ENCODE measurements at regions not wholly inside any gene's neighbourhood (a gene's known extent, or its start where the extent isn't known, plus 50 kb on each side); places are given as distances from the start of the nearest gene placed in this dataset.
"Not testable (repeated sequence)": the region's sequence is repeated elsewhere in the genome, so short reads cannot be mapped to it uniquely, and the experiment has no call there.

DNA sequence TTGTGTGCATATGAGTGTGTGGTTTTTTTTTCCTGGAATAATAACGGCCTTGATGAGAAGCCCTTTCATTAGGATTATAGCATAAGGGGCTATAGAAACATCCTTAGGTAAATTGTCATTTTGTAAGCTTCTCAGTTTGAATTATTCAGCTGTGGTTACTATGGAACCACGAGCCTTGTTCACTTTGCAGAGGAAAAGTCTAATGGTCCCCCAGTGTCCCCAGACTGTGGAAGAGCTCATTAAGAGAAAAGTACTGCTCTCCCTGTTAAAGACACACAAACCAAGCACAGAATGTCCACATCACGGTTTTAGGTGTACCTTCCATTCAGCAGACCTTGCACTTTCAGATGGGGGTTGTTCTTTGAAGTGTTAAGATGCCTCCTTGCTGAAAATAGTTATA, 199.3 kb upstream of the DEPDC1 start:
- ATAC-seq (no peak), DNase-seq (no peak)
- CTCF ChIA-PET: no interaction called here
- POLR2A ChIA-PET: no interaction called here
- H3K36me3 Mint-ChIP-seq (ENCODE audit: low read depth): no peaks in the 10 kb centered on the region
- no peaks in the 10 kb centered on the region for H3K4me1 Mint-ChIP-seq (ENCODE audit: low read depth)
- H3K27ac Mint-ChIP-seq: no peak overlapping the region
- no peaks in the 10 kb centered on the region for H3K9me3 Mint-ChIP-seq (ENCODE audit: insufficient read depth)
- no peaks in the 10 kb centered on the region for H3K27me3 Mint-ChIP-seq (ENCODE audit: low read depth)
- no peak overlapping the region for H3K4me3 Mint-ChIP-seq

DNA sequence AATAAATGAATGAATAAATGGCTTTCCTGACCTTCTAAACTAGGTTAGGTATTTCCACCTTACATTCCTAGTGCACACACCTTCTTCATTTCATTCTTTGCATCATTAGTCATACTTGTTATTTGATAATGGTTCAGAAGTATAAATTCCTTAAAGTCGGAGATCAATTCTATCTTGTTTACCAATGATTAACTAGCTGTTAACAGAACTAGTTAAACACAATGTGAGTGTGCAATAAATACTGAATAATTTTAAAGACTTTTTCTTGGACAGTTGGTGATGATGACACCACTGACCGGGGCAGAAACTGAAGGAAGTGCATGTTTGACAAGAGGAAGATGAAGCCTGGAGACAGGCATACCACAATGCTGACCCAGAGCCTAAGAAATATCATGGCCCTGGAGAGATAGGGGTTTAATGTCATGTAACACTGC, 207.1 kb upstream of the DEPDC1 start:
- H3K4me1 Mint-ChIP-seq (ENCODE audit: low read depth): no peaks in the 10 kb centered on the region
- no peaks in the 10 kb centered on the region for H3K36me3 Mint-ChIP-seq (ENCODE audit: low read depth)
- peaks cover 5% of the 10 kb centered on the region for H3K9me3 Mint-ChIP-seq (ENCODE audit: insufficient read depth)
- CTCF ChIA-PET: no interaction called here
- no peaks in the 10 kb centered on the region for H3K27me3 Mint-ChIP-seq (ENCODE audit: low read depth)
- POLR2A ChIA-PET: no interaction called here
- H3K27ac Mint-ChIP-seq: no peak overlapping the region
- H3K4me3 Mint-ChIP-seq: no peak overlapping the region
- no peak for DNase-seq
- no peak for ATAC-seq

DNA sequence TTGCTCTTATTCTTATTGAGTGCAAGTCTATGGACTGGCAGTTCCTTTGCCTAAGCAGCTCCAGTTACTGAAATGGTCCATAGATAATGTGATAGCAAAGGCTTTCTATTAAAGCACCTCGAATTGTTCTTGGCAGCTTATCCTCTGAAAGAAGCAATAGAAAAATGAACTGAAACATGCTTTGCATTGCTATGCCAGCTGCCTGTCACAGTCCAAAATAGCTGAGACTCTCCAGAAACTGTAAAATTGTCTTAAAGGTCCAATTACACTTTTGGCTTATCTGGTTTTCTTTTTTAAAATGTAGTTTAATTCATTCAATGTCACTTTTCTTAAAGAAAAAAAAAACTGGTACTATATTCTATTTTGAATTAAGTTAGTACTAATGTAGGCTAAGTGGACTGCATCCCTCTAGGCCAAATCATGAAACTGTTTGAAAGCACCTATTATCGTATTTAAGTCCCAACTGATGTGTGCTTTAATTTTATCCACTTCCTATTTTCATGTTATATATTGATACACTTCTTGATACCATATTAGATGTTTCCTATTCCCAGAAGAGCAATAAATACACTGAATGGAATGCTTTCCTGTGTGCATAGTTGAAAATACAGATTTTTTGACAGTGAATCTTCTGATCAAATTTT, 208.0 kb upstream of the DEPDC1 start:
- H3K36me3 Mint-ChIP-seq (ENCODE audit: low read depth): no peaks in the 10 kb centered on the region
- DNase-seq: no peak
- no peak overlapping the region for H3K4me3 Mint-ChIP-seq
- ChIA-PET POLR2A (no interaction called here), CTCF (no interaction called here)
- H3K27me3 Mint-ChIP-seq (ENCODE audit: low read depth): no peaks in the 10 kb centered on the region
- H3K27ac Mint-ChIP-seq: no peak overlapping the region
- peaks cover 10% of the 10 kb centered on the region for H3K9me3 Mint-ChIP-seq (ENCODE audit: insufficient read depth)
- no peaks in the 10 kb centered on the region for H3K4me1 Mint-ChIP-seq (ENCODE audit: low read depth)
- no peak for ATAC-seq

DNA sequence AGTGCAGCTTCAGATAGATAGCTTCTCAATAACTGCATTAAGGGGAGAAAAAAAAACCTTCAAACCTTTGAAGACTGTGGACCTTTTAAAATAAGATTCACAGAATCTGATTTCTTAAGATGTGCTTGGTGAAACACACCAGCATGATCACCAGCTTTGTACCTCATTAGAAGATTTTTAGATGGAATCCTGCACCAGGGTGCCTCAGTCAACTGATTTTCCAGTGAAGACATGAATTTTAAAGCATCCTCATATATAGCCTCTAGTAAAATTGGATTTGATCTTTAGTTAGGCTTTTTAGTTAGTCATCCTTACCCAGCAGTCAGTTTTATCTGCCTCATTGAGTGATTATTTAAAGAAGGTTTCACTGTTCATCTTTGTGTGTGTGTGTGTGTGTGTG, 208.6 kb upstream of the DEPDC1 start:
- Mint-ChIP-seq H3K4me1 (ENCODE audit: low read depth) (no peaks in the 10 kb centered on the region), H3K4me3 (no peak overlapping the region), H3K9me3 (ENCODE audit: insufficient read depth) (peaks cover 10% of the 10 kb centered on the region), H3K36me3 (ENCODE audit: low read depth) (no peaks in the 10 kb centered on the region), H3K27ac (no peak overlapping the region), H3K27me3 (ENCODE audit: low read depth) (no peaks in the 10 kb centered on the region)
- ATAC-seq (no peak), DNase-seq (no peak)
- ChIA-PET CTCF (no interaction called here), POLR2A (no interaction called here)

DNA sequence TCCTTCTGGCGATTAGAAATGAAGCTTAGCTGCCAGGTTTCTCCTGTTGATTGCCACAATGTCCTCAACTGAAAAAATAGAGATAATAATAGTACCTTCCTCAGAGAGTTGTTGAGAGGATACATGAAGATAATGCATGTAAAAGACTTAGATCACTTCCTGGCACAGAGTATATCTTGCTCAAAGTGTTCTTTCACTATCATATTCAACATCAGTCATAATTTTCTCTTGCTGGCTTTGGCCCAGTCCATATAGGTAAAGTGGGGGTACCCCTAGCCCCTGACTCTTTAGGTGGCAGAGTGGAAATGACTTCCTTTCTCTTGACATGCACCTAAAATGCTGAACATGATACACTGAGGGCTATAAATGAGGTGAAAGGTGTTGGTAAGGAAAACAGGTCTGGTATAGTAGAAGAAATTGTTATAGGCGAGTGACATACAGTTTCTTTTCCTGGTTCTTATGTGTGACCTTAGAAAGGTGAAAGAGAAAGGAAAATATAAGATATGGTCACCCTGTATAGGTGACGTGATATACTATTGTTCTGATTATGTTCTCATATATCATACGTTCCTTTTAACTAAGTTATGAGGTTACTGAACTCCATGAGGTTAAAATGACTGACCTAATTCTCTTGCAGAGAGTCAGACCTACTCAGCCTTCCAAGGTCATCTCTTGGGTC, 209.9 kb upstream of the DEPDC1 start:
- no peak overlapping the region for H3K27ac Mint-ChIP-seq
- no peaks in the 10 kb centered on the region for H3K36me3 Mint-ChIP-seq (ENCODE audit: low read depth)
- ChIA-PET POLR2A (no interaction called here), CTCF (no interaction called here)
- DNase-seq (no peak), ATAC-seq (no peak)
- no peaks in the 10 kb centered on the region for H3K4me1 Mint-ChIP-seq (ENCODE audit: low read depth)
- H3K27me3 Mint-ChIP-seq (ENCODE audit: low read depth): no peaks in the 10 kb centered on the region
- H3K4me3 Mint-ChIP-seq: no peak overlapping the region
- peaks cover 10% of the 10 kb centered on the region for H3K9me3 Mint-ChIP-seq (ENCODE audit: insufficient read depth)

DNA sequence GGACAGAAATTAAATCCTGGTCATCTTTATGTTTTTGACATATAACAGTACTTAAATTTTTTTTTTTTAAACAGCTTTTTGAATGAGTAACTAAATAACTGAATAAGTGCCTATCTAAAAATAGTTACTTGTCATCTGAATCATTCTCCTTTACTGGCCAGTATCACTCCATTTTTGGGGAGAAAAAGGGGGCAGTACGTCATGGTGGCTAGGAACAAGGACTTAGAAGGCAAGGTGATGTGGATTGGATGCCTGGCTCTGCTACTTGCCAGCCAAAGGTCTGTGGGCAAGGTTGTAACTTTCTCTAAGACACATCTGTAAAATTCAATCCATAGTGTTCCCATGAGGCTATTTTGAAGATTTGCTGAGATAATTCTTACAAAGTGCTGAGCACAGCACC, 220.4 kb upstream of the DEPDC1 start:
- DNase-seq (no peak), ATAC-seq (no peak)
- Mint-ChIP-seq H3K9me3 (ENCODE audit: insufficient read depth) (no peaks in the 10 kb centered on the region), H3K27me3 (ENCODE audit: low read depth) (no peaks in the 10 kb centered on the region), H3K36me3 (ENCODE audit: low read depth) (no peaks in the 10 kb centered on the region), H3K27ac (no peak overlapping the region), H3K4me1 (ENCODE audit: low read depth) (no peaks in the 10 kb centered on the region), H3K4me3 (no peak overlapping the region)
- CTCF ChIA-PET: no interaction called here
- POLR2A ChIA-PET: no interaction called here

DNA sequence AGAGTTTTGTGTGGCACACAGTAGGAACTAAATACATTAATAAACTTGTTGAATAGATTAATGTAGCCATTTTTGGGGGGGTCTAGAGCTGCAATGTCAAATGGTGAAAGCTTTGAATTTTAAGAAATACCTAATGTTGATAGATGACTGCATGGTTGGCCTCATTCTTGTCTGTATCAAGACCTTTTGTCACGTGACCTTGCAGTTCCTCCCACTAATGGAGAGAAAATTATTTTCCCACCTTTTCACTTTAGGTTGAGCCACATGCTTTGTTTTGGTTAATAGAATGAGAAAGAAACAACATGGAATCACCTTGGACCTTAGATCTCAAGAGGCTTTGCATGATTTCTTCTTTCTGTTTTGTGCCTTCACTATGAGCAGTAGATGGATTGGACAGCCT, 223.6 kb upstream of the DEPDC1 start:
- CTCF ChIA-PET: no interaction called here
- no peaks in the 10 kb centered on the region for H3K9me3 Mint-ChIP-seq (ENCODE audit: insufficient read depth)
- POLR2A ChIA-PET: no interaction called here
- no peaks in the 10 kb centered on the region for H3K27me3 Mint-ChIP-seq (ENCODE audit: low read depth)
- DNase-seq: no peak
- H3K27ac Mint-ChIP-seq: no peak overlapping the region
- no peaks in the 10 kb centered on the region for H3K36me3 Mint-ChIP-seq (ENCODE audit: low read depth)
- no peak for ATAC-seq
- H3K4me1 Mint-ChIP-seq (ENCODE audit: low read depth): no peaks in the 10 kb centered on the region
- no peak overlapping the region for H3K4me3 Mint-ChIP-seq

DNA sequence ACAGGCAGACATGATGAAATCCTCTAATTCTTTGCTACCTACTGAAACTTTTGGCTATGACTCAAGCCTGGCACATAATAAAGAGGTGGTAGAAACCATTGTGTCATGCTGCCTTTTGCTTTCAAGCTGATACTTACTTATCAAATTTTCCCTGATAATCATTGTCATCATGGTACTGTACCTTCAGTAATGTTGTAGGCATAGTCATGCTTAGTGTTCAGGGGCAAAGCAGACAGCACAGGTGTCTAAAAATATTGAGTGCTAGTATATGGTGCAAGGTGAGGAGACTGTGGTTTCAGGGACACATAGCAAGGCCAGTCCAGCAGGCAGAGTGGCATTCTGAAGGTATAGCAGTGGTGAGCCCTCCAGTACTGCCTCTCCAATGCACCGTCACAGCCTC, 226.9 kb upstream of the DEPDC1 start:
- no peaks in the 10 kb centered on the region for H3K36me3 Mint-ChIP-seq (ENCODE audit: low read depth)
- no peak overlapping the region for H3K4me3 Mint-ChIP-seq
- no peaks in the 10 kb centered on the region for H3K27me3 Mint-ChIP-seq (ENCODE audit: low read depth)
- H3K4me1 Mint-ChIP-seq (ENCODE audit: low read depth): no peaks in the 10 kb centered on the region
- POLR2A ChIA-PET: no interaction called here
- CTCF ChIA-PET: no interaction called here
- H3K9me3 Mint-ChIP-seq (ENCODE audit: insufficient read depth): no peaks in the 10 kb centered on the region
- no peak overlapping the region for H3K27ac Mint-ChIP-seq
- no peak for ATAC-seq
- no peak for DNase-seq

DNA sequence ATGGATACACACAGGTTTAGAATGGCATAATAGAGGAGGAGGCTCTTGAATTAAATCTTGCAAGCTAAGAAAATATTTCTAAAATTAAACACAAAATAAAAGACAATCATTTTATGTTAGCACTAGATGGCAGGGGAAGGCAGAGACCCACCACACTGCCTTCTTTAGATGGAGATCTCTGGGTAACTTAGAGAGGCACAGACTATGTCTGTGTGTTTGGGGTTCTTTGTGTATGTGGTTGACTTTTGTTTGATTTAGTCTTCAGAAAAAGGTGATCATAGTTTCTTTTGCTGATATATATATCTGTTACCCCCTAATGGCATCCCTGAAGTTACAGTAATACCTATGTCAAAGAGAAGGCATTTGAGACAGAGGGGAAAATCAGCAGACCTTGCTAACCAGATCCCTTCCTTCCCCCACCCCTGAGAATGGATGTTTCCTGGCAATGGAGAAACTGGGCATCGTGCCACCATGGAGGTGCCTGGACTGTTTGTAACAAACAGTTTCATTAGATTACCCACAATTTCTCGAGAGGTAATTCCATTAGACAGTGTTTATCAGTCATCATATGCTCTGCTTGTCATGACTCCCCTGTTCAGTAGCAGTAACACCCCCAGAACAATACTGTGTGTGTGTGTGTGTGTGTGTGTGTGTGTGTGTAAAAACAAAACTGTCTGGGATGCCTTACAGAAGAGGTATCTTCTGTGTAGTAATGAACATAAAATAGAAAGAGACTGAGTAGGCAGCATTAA, 228.3 kb upstream of the DEPDC1 start:
- Mint-ChIP-seq H3K27ac (no peak overlapping the region), H3K9me3 (ENCODE audit: insufficient read depth) (no peaks in the 10 kb centered on the region), H3K4me1 (ENCODE audit: low read depth) (no peaks in the 10 kb centered on the region), H3K27me3 (ENCODE audit: low read depth) (no peaks in the 10 kb centered on the region), H3K4me3 (no peak overlapping the region), H3K36me3 (ENCODE audit: low read depth) (no peaks in the 10 kb centered on the region)
- ATAC-seq (no peak), DNase-seq (no peak)
- POLR2A ChIA-PET: no interaction called here
- CTCF ChIA-PET: no interaction called here

DNA sequence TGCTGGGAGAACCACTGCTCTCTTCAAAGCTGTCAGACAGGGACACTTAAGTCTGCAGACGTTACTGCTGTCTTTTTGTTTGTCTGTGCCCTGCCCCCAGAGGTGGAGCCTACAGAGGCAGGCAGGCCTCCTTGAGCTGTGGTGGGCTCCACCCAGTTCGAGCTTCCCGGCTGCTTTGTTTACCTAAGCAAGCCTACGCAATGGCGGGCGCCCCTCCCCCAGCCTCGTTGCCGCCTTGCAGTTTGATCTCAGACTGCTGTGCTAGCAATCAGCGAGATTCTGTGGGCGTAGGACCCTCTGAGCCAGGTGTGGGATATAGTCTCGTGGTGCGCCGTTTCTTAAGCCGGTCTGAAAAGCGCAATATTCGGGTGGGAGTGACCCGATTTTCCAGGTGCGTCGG, 242.6 kb upstream of the DEPDC1 start:
- peaks cover 11% of the 10 kb centered on the region for H3K9me3 Mint-ChIP-seq (ENCODE audit: insufficient read depth)
- H3K36me3 Mint-ChIP-seq (ENCODE audit: low read depth); H3K27me3 Mint-ChIP-seq (ENCODE audit: low read depth); CTCF ChIA-PET; H3K4me1 Mint-ChIP-seq (ENCODE audit: low read depth); DNase-seq; H3K4me3 Mint-ChIP-seq; ATAC-seq; POLR2A ChIA-PET; H3K27ac Mint-ChIP-seq: not testable (repeated sequence)

DNA sequence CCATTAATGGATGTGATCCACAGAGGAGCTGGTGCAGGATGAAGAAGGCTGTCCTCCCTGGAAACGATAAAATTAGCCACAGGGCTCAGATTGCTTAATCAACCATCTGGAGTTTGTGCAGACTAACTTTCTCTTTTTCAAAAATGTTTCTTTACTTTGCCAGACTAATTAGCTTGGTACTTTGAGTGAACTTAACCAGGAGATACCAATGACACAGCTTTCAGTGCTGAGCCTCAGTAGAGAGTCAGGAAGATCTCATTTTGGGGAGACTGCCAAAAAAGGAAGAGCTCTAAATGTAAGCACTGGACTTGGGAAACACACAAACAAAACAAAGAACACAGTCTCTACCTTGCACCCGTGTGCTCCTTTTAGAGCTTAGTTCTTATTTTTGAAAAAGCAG, 248.1 kb upstream of the DEPDC1 start:
- ATAC-seq (no peak), DNase-seq (no peak)
- POLR2A ChIA-PET: no interaction called here
- Mint-ChIP-seq H3K27ac (no peak overlapping the region), H3K9me3 (ENCODE audit: insufficient read depth) (peaks cover 11% of the 10 kb centered on the region), H3K4me1 (ENCODE audit: low read depth) (no peaks in the 10 kb centered on the region), H3K4me3 (no peak overlapping the region), H3K36me3 (ENCODE audit: low read depth) (no peaks in the 10 kb centered on the region), H3K27me3 (ENCODE audit: low read depth) (no peaks in the 10 kb centered on the region)
- CTCF ChIA-PET: no interaction called here

DNA sequence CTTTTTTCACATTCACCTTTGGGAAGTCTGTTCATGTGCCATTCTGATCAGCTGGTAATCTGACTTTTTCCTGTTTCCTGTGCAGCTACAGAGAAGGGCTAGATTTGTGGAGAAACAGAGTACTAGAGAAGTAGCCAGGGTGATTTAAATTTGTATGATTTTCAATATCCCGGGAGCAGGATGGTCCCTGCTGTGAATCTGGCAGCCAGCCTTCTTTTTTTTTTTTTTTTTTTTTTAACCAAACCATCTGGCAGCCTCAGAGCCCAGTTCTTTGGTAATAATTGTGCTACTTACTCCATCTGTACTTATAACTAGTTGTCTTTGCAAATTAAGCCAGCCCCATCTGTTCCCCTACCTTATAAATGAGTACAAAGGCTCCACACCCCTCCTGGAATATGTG, 248.6 kb upstream of the DEPDC1 start:
- CTCF ChIA-PET: no interaction called here
- H3K36me3 Mint-ChIP-seq (ENCODE audit: low read depth): no peaks in the 10 kb centered on the region
- no peak for ATAC-seq
- H3K4me1 Mint-ChIP-seq (ENCODE audit: low read depth): no peaks in the 10 kb centered on the region
- H3K27ac Mint-ChIP-seq: no peak overlapping the region
- peaks cover 9% of the 10 kb centered on the region for H3K9me3 Mint-ChIP-seq (ENCODE audit: insufficient read depth)
- no peaks in the 10 kb centered on the region for H3K27me3 Mint-ChIP-seq (ENCODE audit: low read depth)
- DNase-seq: no peak
- POLR2A ChIA-PET: no interaction called here
- H3K4me3 Mint-ChIP-seq: no peak overlapping the region

DNA sequence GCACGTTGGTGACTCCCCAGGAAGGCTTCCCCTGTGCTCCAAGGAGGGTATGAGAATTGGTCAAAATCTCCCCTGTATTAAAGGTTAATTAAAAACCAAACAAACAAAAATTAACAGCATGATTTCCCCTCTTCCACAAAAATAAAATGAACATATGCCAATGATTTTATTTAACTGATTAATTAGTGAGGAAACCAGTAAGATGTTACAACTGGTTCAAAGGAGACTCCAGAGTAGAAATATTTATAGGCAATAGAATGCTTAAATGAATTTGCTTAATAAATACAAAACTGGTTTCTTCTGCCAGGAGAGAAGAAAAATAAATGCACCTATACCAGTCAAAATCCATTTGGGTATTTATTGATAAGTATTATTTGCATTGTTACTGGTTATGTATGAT, 249.5 kb upstream of the DEPDC1 start:
- no peaks in the 10 kb centered on the region for H3K9me3 Mint-ChIP-seq (ENCODE audit: insufficient read depth)
- no peaks in the 10 kb centered on the region for H3K36me3 Mint-ChIP-seq (ENCODE audit: low read depth)
- H3K27ac Mint-ChIP-seq: no peak overlapping the region
- no peak for DNase-seq
- no peak for ATAC-seq
- no peaks in the 10 kb centered on the region for H3K4me1 Mint-ChIP-seq (ENCODE audit: low read depth)
- no peaks in the 10 kb centered on the region for H3K27me3 Mint-ChIP-seq (ENCODE audit: low read depth)
- no peak overlapping the region for H3K4me3 Mint-ChIP-seq
- CTCF ChIA-PET: no interaction called here
- POLR2A ChIA-PET: no interaction called here
